ENCODE measurements at regions not wholly inside any gene's neighbourhood (a gene's known extent, or its start where the extent isn't known, plus 50 kb on each side); places are given as distances from the start of the nearest gene placed in this dataset.
"Not testable (repeated sequence)": the region's sequence is repeated elsewhere in the genome, so short reads cannot be mapped to it uniquely, and the experiment has no call there.

DNA sequence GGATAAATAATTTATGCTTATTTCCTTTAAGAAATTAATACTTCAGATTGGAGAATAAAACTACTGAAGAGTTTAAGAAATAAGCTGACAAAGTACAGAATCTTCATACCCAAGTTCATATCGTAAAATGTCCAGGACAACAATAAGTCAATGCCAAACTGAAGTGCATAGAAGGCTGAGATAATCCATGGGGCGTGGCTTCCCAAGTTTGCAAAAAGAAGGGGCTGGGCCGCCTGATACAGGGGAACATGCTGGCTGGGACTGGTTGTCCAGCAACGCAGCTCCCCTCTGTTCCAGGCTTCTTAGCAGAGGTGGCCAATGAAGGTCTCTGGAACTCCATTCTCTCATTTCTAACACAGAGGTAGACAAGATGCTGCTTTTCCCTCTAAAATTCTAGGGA, 189.5 kb upstream of the SPOPL start:
- H4K91ac ChIP-seq (ENCODE audit: low read length) = no peak overlapping the region
- WGBS = 89% methylated on average over 4 of the region's 4 CpGs
- H3K27ac ChIP-seq (ENCODE audit: low read length, poor library complexity, severe bottlenecking) = no peak overlapping the region
- H3K14ac ChIP-seq (ENCODE audit: low read length in 2 of 2) = no peak overlapping the region
- H2AK5ac ChIP-seq (ENCODE audit: low read length, severe bottlenecking) = no peak overlapping the region
- no peak overlapping the region for H2AFZ ChIP-seq (ENCODE audit: low read depth, low read length)
- H3K4me1 ChIP-seq (ENCODE audit: control insufficient read depth, insufficient read depth, low read depth, low read length) = peaks cover 1% of the 10 kb centered on the region
- no peak overlapping the region for H2BK120ac ChIP-seq (ENCODE audit: low read depth, low read length)
- H3K18ac ChIP-seq (ENCODE audit: low read depth in 1 of 2, low read length in 2 of 2) = no peak overlapping the region
- H4K8ac ChIP-seq (ENCODE audit: low read length) = no peak overlapping the region
- no peak overlapping the region for H3K4me2 ChIP-seq (ENCODE audit: low read length, poor library complexity, severe bottlenecking)
- no peaks in the 10 kb centered on the region for H3K27me3 ChIP-seq (ENCODE audit: control insufficient read depth in 1 of 2, insufficient read depth in 1 of 2, low read length in 2 of 2)
- no peak overlapping the region for H2BK15ac ChIP-seq (ENCODE audit: low read depth, poor library complexity, severe bottlenecking)
- H3K79me1 ChIP-seq (replicated peaks; ENCODE audit: low read length, poor library complexity, severe bottlenecking) = no peaks in the 10 kb centered on the region
- H3K4ac ChIP-seq (ENCODE audit: low read depth in 1 of 2, low read length in 2 of 2) = no peak overlapping the region
- no peak for DNase-seq
- no peaks in the 10 kb centered on the region for H3K9me3 ChIP-seq (ENCODE audit: control insufficient read depth, low read length)
- H3K23ac ChIP-seq (ENCODE audit: low read length in 2 of 2) = no peak overlapping the region
- no peak overlapping the region for H2BK5ac ChIP-seq (ENCODE audit: low read depth, low read length, poor library complexity, severe bottlenecking)
- no peak overlapping the region for H3K9ac ChIP-seq (ENCODE audit: low read length)
- H3K36me3 ChIP-seq (ENCODE audit: control insufficient read depth in 1 of 2, insufficient read depth in 2 of 2, low read depth in 1 of 2, low read length in 2 of 2) = no peaks in the 10 kb centered on the region
- H2BK12ac ChIP-seq (ENCODE audit: low read length in 2 of 2) = no peak overlapping the region
- no peak overlapping the region for H3K4me3 ChIP-seq (ENCODE audit: insufficient read depth in 1 of 2, low read depth in 1 of 2, low read length in 2 of 2)

DNA sequence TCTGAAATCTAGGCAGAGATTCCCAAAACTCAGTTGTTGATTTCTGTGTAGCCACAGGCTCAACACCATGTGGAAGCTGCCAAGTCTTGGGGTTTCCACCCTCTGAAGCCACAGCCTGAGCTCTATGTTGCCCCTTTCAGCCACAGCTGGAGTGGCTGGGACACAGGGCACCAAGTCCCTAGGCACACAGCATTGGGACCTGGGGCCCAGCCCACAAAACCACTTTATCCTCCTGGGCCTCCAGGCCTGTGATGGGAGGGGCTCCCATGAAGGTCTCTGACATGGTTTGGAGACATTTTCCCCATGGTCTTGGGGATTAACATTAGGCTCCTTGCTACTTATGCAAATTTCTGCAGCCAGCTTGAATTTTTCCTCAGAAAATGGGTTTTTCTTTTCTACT, 186.0 kb upstream of the SPOPL start:
- not testable (repeated sequence) for H4K91ac ChIP-seq (ENCODE audit: low read length); H3K9me3 ChIP-seq (ENCODE audit: control insufficient read depth, low read length); H3K23ac ChIP-seq (ENCODE audit: low read length in 2 of 2); DNase-seq; H3K4me1 ChIP-seq (ENCODE audit: control insufficient read depth, insufficient read depth, low read depth, low read length); H2BK12ac ChIP-seq (ENCODE audit: low read length in 2 of 2); H2AK5ac ChIP-seq (ENCODE audit: low read length, severe bottlenecking); H2BK120ac ChIP-seq (ENCODE audit: low read depth, low read length); H3K27ac ChIP-seq (ENCODE audit: low read length, poor library complexity, severe bottlenecking); H3K27me3 ChIP-seq (ENCODE audit: control insufficient read depth in 1 of 2, insufficient read depth in 1 of 2, low read length in 2 of 2); H3K18ac ChIP-seq (ENCODE audit: low read depth in 1 of 2, low read length in 2 of 2); H3K4me3 ChIP-seq (ENCODE audit: insufficient read depth in 1 of 2, low read depth in 1 of 2, low read length in 2 of 2); H3K9ac ChIP-seq (ENCODE audit: low read length); H2BK5ac ChIP-seq (ENCODE audit: low read depth, low read length, poor library complexity, severe bottlenecking); H3K4ac ChIP-seq (ENCODE audit: low read depth in 1 of 2, low read length in 2 of 2); H2BK15ac ChIP-seq (ENCODE audit: low read depth, poor library complexity, severe bottlenecking); H3K4me2 ChIP-seq (ENCODE audit: low read length, poor library complexity, severe bottlenecking); H2AFZ ChIP-seq (ENCODE audit: low read depth, low read length); H3K36me3 ChIP-seq (ENCODE audit: control insufficient read depth in 1 of 2, insufficient read depth in 2 of 2, low read depth in 1 of 2, low read length in 2 of 2); H3K79me1 ChIP-seq (replicated peaks; ENCODE audit: low read length, poor library complexity, severe bottlenecking); H4K8ac ChIP-seq (ENCODE audit: low read length); H3K14ac ChIP-seq (ENCODE audit: low read length in 2 of 2)

DNA sequence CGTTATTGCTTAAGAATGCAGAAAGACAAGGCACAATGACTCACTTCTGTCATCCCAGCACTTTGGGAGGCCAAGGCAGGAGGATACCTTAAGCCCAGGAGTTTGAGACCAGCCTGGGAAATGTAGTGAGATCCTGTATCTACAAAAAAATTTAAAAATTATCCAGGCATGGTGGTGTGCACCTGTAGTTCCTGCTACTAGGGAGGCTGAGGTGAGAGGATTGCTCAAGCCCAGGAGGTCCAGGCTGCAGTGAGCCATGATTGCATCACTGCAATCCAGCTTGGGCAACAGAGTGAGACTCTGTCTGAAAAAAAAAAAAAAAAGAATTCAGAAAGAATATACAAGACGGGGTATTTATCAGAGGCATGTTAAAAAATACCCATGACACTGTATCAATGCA, 182.0 kb upstream of the SPOPL start:
- Histone ChIP-seq H2AFZ (ENCODE audit: low read depth, low read length) (no peak overlapping the region), H3K4ac (ENCODE audit: low read depth in 1 of 2, low read length in 2 of 2) (no peak overlapping the region), H3K4me1 (ENCODE audit: control insufficient read depth, insufficient read depth, low read depth, low read length) (no peaks in the 10 kb centered on the region), H3K27me3 (ENCODE audit: control insufficient read depth in 1 of 2, insufficient read depth in 1 of 2, low read length in 2 of 2) (no peaks in the 10 kb centered on the region), H3K9ac (ENCODE audit: low read length) (no peak overlapping the region), H2AK5ac (ENCODE audit: low read length, severe bottlenecking) (no peak overlapping the region), H2BK15ac (ENCODE audit: low read depth, poor library complexity, severe bottlenecking) (no peak overlapping the region), H2BK12ac (ENCODE audit: low read length in 2 of 2) (no peak overlapping the region), H2BK5ac (ENCODE audit: low read depth, low read length, poor library complexity, severe bottlenecking) (no peak overlapping the region), H4K91ac (ENCODE audit: low read length) (no peak overlapping the region), H3K14ac (ENCODE audit: low read length in 2 of 2) (no peak overlapping the region), H3K36me3 (ENCODE audit: control insufficient read depth in 1 of 2, insufficient read depth in 2 of 2, low read depth in 1 of 2, low read length in 2 of 2) (no peaks in the 10 kb centered on the region), H3K79me1 (replicated peaks; ENCODE audit: low read length, poor library complexity, severe bottlenecking) (no peaks in the 10 kb centered on the region), H3K9me3 (ENCODE audit: control insufficient read depth, low read length) (no peaks in the 10 kb centered on the region), H2BK120ac (ENCODE audit: low read depth, low read length) (no peak overlapping the region), H3K27ac (ENCODE audit: low read length, poor library complexity, severe bottlenecking) (no peak overlapping the region), H4K8ac (ENCODE audit: low read length) (no peak overlapping the region), H3K23ac (ENCODE audit: low read length in 2 of 2) (no peak overlapping the region), H3K4me2 (ENCODE audit: low read length, poor library complexity, severe bottlenecking) (no peak overlapping the region), H3K4me3 (ENCODE audit: insufficient read depth in 1 of 2, low read depth in 1 of 2, low read length in 2 of 2) (no peak overlapping the region), H3K18ac (ENCODE audit: low read depth in 1 of 2, low read length in 2 of 2) (no peak overlapping the region)
- DNase-seq = no peak
- 80% methylated on average over 1 of the region's 2 CpGs for WGBS

GRCh38 chr2:138321458-138321857, 180.1 kb upstream of the SPOPL start:
- no peaks in the 10 kb centered on the region for H3K9me3 ChIP-seq (ENCODE audit: control insufficient read depth, low read length)
- H3K27ac ChIP-seq (ENCODE audit: low read length, poor library complexity, severe bottlenecking) = no peak overlapping the region
- no peak overlapping the region for H3K18ac ChIP-seq (ENCODE audit: low read depth in 1 of 2, low read length in 2 of 2)
- H3K9ac ChIP-seq (ENCODE audit: low read length) = no peak overlapping the region
- no peak overlapping the region for H4K91ac ChIP-seq (ENCODE audit: low read length)
- H3K27me3 ChIP-seq (ENCODE audit: control insufficient read depth in 1 of 2, insufficient read depth in 1 of 2, low read length in 2 of 2) = no peaks in the 10 kb centered on the region
- no peak overlapping the region for H2BK12ac ChIP-seq (ENCODE audit: low read length in 2 of 2)
- no peaks in the 10 kb centered on the region for H3K36me3 ChIP-seq (ENCODE audit: control insufficient read depth in 1 of 2, insufficient read depth in 2 of 2, low read depth in 1 of 2, low read length in 2 of 2)
- no peak overlapping the region for H2BK120ac ChIP-seq (ENCODE audit: low read depth, low read length)
- no peak overlapping the region for H2BK5ac ChIP-seq (ENCODE audit: low read depth, low read length, poor library complexity, severe bottlenecking)
- no peak overlapping the region for H4K8ac ChIP-seq (ENCODE audit: low read length)
- no peaks in the 10 kb centered on the region for H3K79me1 ChIP-seq (replicated peaks; ENCODE audit: low read length, poor library complexity, severe bottlenecking)
- H3K14ac ChIP-seq (ENCODE audit: low read length in 2 of 2) = no peak overlapping the region
- no peak overlapping the region for H3K4ac ChIP-seq (ENCODE audit: low read depth in 1 of 2, low read length in 2 of 2)
- no peaks in the 10 kb centered on the region for H3K4me1 ChIP-seq (ENCODE audit: control insufficient read depth, insufficient read depth, low read depth, low read length)
- H3K4me3 ChIP-seq (ENCODE audit: insufficient read depth in 1 of 2, low read depth in 1 of 2, low read length in 2 of 2) = no peak overlapping the region
- no peak overlapping the region for H2AFZ ChIP-seq (ENCODE audit: low read depth, low read length)
- H2BK15ac ChIP-seq (ENCODE audit: low read depth, poor library complexity, severe bottlenecking) = no peak overlapping the region
- H3K4me2 ChIP-seq (ENCODE audit: low read length, poor library complexity, severe bottlenecking) = no peak overlapping the region
- no peak overlapping the region for H2AK5ac ChIP-seq (ENCODE audit: low read length, severe bottlenecking)
- WGBS = no CpG with 5 or more reads among the region's 2 CpGs
- DNase-seq = no peak
- no peak overlapping the region for H3K23ac ChIP-seq (ENCODE audit: low read length in 2 of 2)

All from mesenchymal stem cell (in vitro differentiated cells and primary cell).